ENCODE measurements at regions not wholly inside any gene's neighbourhood (a gene's known extent, or its start where the extent isn't known, plus 50 kb on each side); places are given as distances from the start of the nearest gene placed in this dataset.
"Not testable (repeated sequence)": the region's sequence is repeated elsewhere in the genome, so short reads cannot be mapped to it uniquely, and the experiment has no call there.

GRCh38 chr10:44263771-44264170 is 121.1 kb downstream of the CXCL12 start:
- no peak overlapping the region for H3K27ac Mint-ChIP-seq
- no peak for ATAC-seq
- peaks cover 5% of the 10 kb centered on the region for H3K9me3 Mint-ChIP-seq
- H3K36me3 Mint-ChIP-seq: no peaks in the 10 kb centered on the region
- peaks cover 9% of the 10 kb centered on the region for H3K27me3 Mint-ChIP-seq
- no peak overlapping the region for H3K4me3 Mint-ChIP-seq
- no peaks in the 10 kb centered on the region for H3K4me1 Mint-ChIP-seq

- no peak for ATAC-seq
- Mint-ChIP-seq H3K4me1 (no peaks in the 10 kb centered on the region), H3K27me3 (peaks cover 4% of the 10 kb centered on the region), H3K36me3 (no peaks in the 10 kb centered on the region), H3K9me3 (peaks cover under 1% of the 10 kb centered on the region), H3K4me3 (no peak overlapping the region), H3K27ac (no peak overlapping the region)
Measured at GRCh38 chr10:44262551-44263251, 122.2 kb downstream of the CXCL12 start.

GRCh38 chr10:44261710-44262455 is 123.0 kb downstream of the CXCL12 start:
- no peak for ATAC-seq
- no peak overlapping the region for H3K27ac Mint-ChIP-seq
- no peaks in the 10 kb centered on the region for H3K27me3 Mint-ChIP-seq

GRCh38 chr10:44261296-44261695 is 123.6 kb downstream of the CXCL12 start:
- no peak for ATAC-seq
- Mint-ChIP-seq H3K36me3 (no peaks in the 10 kb centered on the region), H3K27me3 (no peaks in the 10 kb centered on the region), H3K9me3 (no peaks in the 10 kb centered on the region), H3K27ac (no peak overlapping the region), H3K4me1 (no peaks in the 10 kb centered on the region), H3K4me3 (no peak overlapping the region)

More at GRCh38 chr10:44261710-44262455, 123.0 kb downstream of the CXCL12 start:
- Mint-ChIP-seq H3K9me3 (no peaks in the 10 kb centered on the region), H3K4me1 (no peaks in the 10 kb centered on the region), H3K36me3 (no peaks in the 10 kb centered on the region), H3K4me3 (no peak overlapping the region)

- H3K27me3 Mint-ChIP-seq: no peaks in the 10 kb centered on the region
- no peaks in the 10 kb centered on the region for H3K4me1 Mint-ChIP-seq
- no peak overlapping the region for H3K4me3 Mint-ChIP-seq
- no peaks in the 10 kb centered on the region for H3K9me3 Mint-ChIP-seq
- H3K36me3 Mint-ChIP-seq: no peaks in the 10 kb centered on the region
- no peak overlapping the region for H3K27ac Mint-ChIP-seq
- no peak for ATAC-seq
Measured at GRCh38 chr10:44260286-44260928, 124.5 kb downstream of the CXCL12 start.

- ATAC-seq: no peak
- Mint-ChIP-seq H3K27ac (no peak overlapping the region), H3K4me3 (no peak overlapping the region), H3K27me3 (no peaks in the 10 kb centered on the region), H3K4me1 (no peaks in the 10 kb centered on the region), H3K36me3 (no peaks in the 10 kb centered on the region), H3K9me3 (no peaks in the 10 kb centered on the region)
Measured at GRCh38 chr10:44259090-44259874, 125.6 kb downstream of the CXCL12 start.

- Mint-ChIP-seq H3K36me3 (no peaks in the 10 kb centered on the region), H3K9me3 (no peaks in the 10 kb centered on the region), H3K4me1 (no peaks in the 10 kb centered on the region), H3K4me3 (no peak overlapping the region), H3K27me3 (no peaks in the 10 kb centered on the region), H3K27ac (no peak overlapping the region)
- no peak for ATAC-seq
Measured at GRCh38 chr10:44258460-44259089, 126.3 kb downstream of the CXCL12 start.

- Mint-ChIP-seq H3K4me3 (no peak overlapping the region), H3K27me3 (no peaks in the 10 kb centered on the region), H3K27ac (no peak overlapping the region), H3K36me3 (no peaks in the 10 kb centered on the region), H3K9me3 (no peaks in the 10 kb centered on the region), H3K4me1 (no peaks in the 10 kb centered on the region)
- no peak for ATAC-seq
Measured at GRCh38 chr10:44258019-44258418, 126.9 kb downstream of the CXCL12 start.

- no peaks in the 10 kb centered on the region for H3K4me1 Mint-ChIP-seq
- H3K27ac Mint-ChIP-seq: no peak overlapping the region
- no peaks in the 10 kb centered on the region for H3K27me3 Mint-ChIP-seq
- peaks cover 2% of the 10 kb centered on the region for H3K9me3 Mint-ChIP-seq
- H3K36me3 Mint-ChIP-seq: no peaks in the 10 kb centered on the region
- ATAC-seq: no peak
- no peak overlapping the region for H3K4me3 Mint-ChIP-seq
Measured at GRCh38 chr10:44253769-44254462, 131.0 kb downstream of the CXCL12 start.

- not testable (repeated sequence) for H3K27ac Mint-ChIP-seq, H3K36me3 Mint-ChIP-seq, ATAC-seq
Measured at GRCh38 chr10:44252631-44253030, 132.3 kb downstream of the CXCL12 start.

GRCh38 chr10:44249933-44250332 is 135.0 kb downstream of the CXCL12 start:
- H3K4me1 Mint-ChIP-seq, H3K27me3 Mint-ChIP-seq, ATAC-seq, H3K27ac Mint-ChIP-seq, H3K36me3 Mint-ChIP-seq, H3K9me3 Mint-ChIP-seq, H3K4me3 Mint-ChIP-seq: not testable (repeated sequence)

More at GRCh38 chr10:44252631-44253030, 132.3 kb downstream of the CXCL12 start:
- not testable (repeated sequence) for H3K4me3 Mint-ChIP-seq, H3K4me1 Mint-ChIP-seq, H3K9me3 Mint-ChIP-seq, H3K27me3 Mint-ChIP-seq

- H3K4me3 Mint-ChIP-seq: no peak overlapping the region
- H3K27ac Mint-ChIP-seq: no peak overlapping the region
- no peaks in the 10 kb centered on the region for H3K27me3 Mint-ChIP-seq
- no peaks in the 10 kb centered on the region for H3K4me1 Mint-ChIP-seq
- H3K9me3 Mint-ChIP-seq: peaks cover 2% of the 10 kb centered on the region
- ATAC-seq: no peak
- H3K36me3 Mint-ChIP-seq: no peaks in the 10 kb centered on the region
Measured at GRCh38 chr10:44249490-44249889, 135.4 kb downstream of the CXCL12 start.

GRCh38 chr10:44246700-44247099 is 138.2 kb downstream of the CXCL12 start:
- H3K4me3 Mint-ChIP-seq, ATAC-seq, H3K36me3 Mint-ChIP-seq, H3K4me1 Mint-ChIP-seq, H3K27me3 Mint-ChIP-seq, H3K9me3 Mint-ChIP-seq, H3K27ac Mint-ChIP-seq: not testable (repeated sequence)

GRCh38 chr10:44246287-44246686 is 138.6 kb downstream of the CXCL12 start:
- H3K4me3 Mint-ChIP-seq, H3K27me3 Mint-ChIP-seq, ATAC-seq, H3K4me1 Mint-ChIP-seq, H3K27ac Mint-ChIP-seq, H3K9me3 Mint-ChIP-seq, H3K36me3 Mint-ChIP-seq: not testable (repeated sequence)
